HCT116 (cell line): ENCODE measurements at regions not wholly inside any gene's neighbourhood (a gene's known extent, or its start where the extent isn't known, plus 50 kb on each side); places are given as distances from the start of the nearest gene placed in this dataset.
"Not testable (repeated sequence)": the region's sequence is repeated elsewhere in the genome, so short reads cannot be mapped to it uniquely, and the experiment has no call there.

ENCODE experiments used
- ATAC-seq: fragments of 200-7000 bp; cut with Tn5 transposase; 2 replicates; pipeline ENCODE4 v1.9.1; 2020; ENCODE audit warnings: mild to moderate bottlenecking, moderate library complexity
- BruUV-seq: library from RNA; stranded (reverse); fragments of 400-500 nt; replicated peaks from 2 replicates; lab custom pipeline; 2021; lab: Mats Ljungman, UMichigan
- CTCF ChIA-PET: fragments of 300-600 bp; sonication (Branson Sonifier 250); formaldehyde crosslinking; loops from one replicate; lab custom pipeline; 2021; ENCODE audit warnings: antibody characterized with exemption; lab: Charles Lee
- POLR2A ChIA-PET: fragments of 300-600, 350-600 bp; sonication (Branson Sonifier 250); formaldehyde crosslinking; loops from one replicate; lab custom pipeline; 2021; ENCODE audit warnings: antibody characterized with exemption; lab: Charles Lee
- RAD21 ChIA-PET, 2 experiments: fragments of 300-600 bp; sonication (Branson Sonifier 250); formaldehyde crosslinking; loops; one replicate each; lab custom pipeline; 2023; ENCODE audit warnings: low total read pairs in 2 of 2; ENCODE audit not compliant: uncharacterized antibody in 2 of 2, unreplicated experiment in 2 of 2, low non-redundant PET in 1 of 2; lab: Charles Lee
- DNase-seq: peaks from one replicate; pipeline ENCODE4 v3.0.0-alpha.2; 2010; ENCODE audit warnings: low read depth, low spot score
- H2AFZ ChIP-seq: fragments of 200-600 bp; shearing (Covaris generic), sonication (generic); 2 replicates; pipeline ENCODE4 v1.6.1; 2017; ENCODE audit warnings: low read depth, mixed run types, mixed read lengths, antibody characterized with exemption, low read length; ENCODE audit not compliant: poor library complexity, severe bottlenecking
- H3K27ac ChIP-seq: 2 replicates; pipeline ENCODE4 v1.5.1; 2012; ENCODE audit warnings: low read depth, low read length
- H3K27me3 ChIP-seq: fragments of 200-600 bp; sonication (generic); 2 replicates; pipeline ENCODE4 v1.6.1; 2016; ENCODE audit warnings: mixed run types, low read length, mixed read lengths; ENCODE audit not compliant: insufficient read depth
- H3K36me3 ChIP-seq, 2 experiments: fragments of 200-500 bp in 1 of 2; fragments of 200-600 bp in 1 of 2; sonication (Bioruptor generic) in 1 of 2; sonication (generic) in 1 of 2; 2 replicates each; pipeline versions ENCODE4 v1.5.1 to v1.6.1; 2014 to 2016; ENCODE audit warnings: low read length in 2 of 2, inconsistent platforms in 1 of 2, mixed read lengths in 1 of 2, mixed run types in 1 of 2; ENCODE audit not compliant: insufficient read depth in 2 of 2, control insufficient read depth in 1 of 2
- H3K4me1 ChIP-seq, 2 experiments: fragments of 200-600 bp in 1 of 2; sonication (generic) in 1 of 2; 2 replicates each; pipeline versions ENCODE4 v1.5.1 to v1.6.1; 2012 to 2017; ENCODE audit warnings: low read length in 2 of 2, inconsistent platforms in 1 of 2, mild to moderate bottlenecking in 1 of 2, mixed read lengths in 1 of 2, mixed run types in 1 of 2, moderate library complexity in 1 of 2; ENCODE audit not compliant: insufficient read depth in 2 of 2, control insufficient read depth in 1 of 2
- H3K4me2 ChIP-seq: fragments of 200-600 bp; sonication (generic); 2 replicates; pipeline ENCODE4 v1.6.1; 2017; ENCODE audit warnings: mixed run types, low read length, mixed read lengths
- H3K4me3 ChIP-seq, 2 experiments: fragments of 200-600 bp in 1 of 2; sonication (generic) in 1 of 2; replicated peaks in 1 of 2; 2 replicates each; pipeline ENCODE4 v1.5.1; 2011 to 2016; ENCODE audit warnings: low read length in 2 of 2, control low read depth in 1 of 2, low read depth in 1 of 2, mild to moderate bottlenecking in 1 of 2, mixed read lengths in 1 of 2, mixed run types in 1 of 2
- H3K79me2 ChIP-seq: fragments of 200-600 bp; sonication (generic); 2 replicates; pipeline ENCODE4 v1.6.1; 2017; ENCODE audit warnings: mild to moderate bottlenecking, mixed run types, low read length, moderate library complexity, mixed read lengths; ENCODE audit not compliant: insufficient read depth
- H3K9ac ChIP-seq: fragments of 200-600 bp; sonication (generic); 2 replicates; pipeline ENCODE4 v1.6.1; 2016; ENCODE audit warnings: low read length, mixed read lengths
- H3K9me2 ChIP-seq: fragments of 200-600 bp; sonication (generic), shearing (Covaris generic); 2 replicates; pipeline ENCODE4 v1.6.1; 2017; ENCODE audit warnings: mixed run types, mild to moderate bottlenecking, moderate library complexity; ENCODE audit not compliant: insufficient read depth
- H3K9me3 ChIP-seq, 2 experiments: fragments of 200-500 bp in 1 of 2; fragments of 200-600 bp in 1 of 2; sonication (Bioruptor generic) in 1 of 2; sonication (generic) in 1 of 2; 2 replicates each; pipeline ENCODE4 v1.6.1; 2014 to 2017; ENCODE audit warnings: low read length in 2 of 2, mixed read lengths in 2 of 2, inconsistent platforms in 1 of 2, low read depth in 1 of 2, mild to moderate bottlenecking in 1 of 2, mixed run types in 1 of 2, moderate library complexity in 1 of 2; ENCODE audit not compliant: control insufficient read depth in 1 of 2, insufficient read depth in 1 of 2
- H4K20me1 ChIP-seq: fragments of 200-600 bp; sonication (generic), shearing (Covaris generic); 2 replicates; pipeline ENCODE4 v1.6.1; 2017; ENCODE audit warnings: mixed run types, mild to moderate bottlenecking, moderate library complexity; ENCODE audit not compliant: insufficient read depth
- CEBPB ChIP-seq: IDR thresholded peaks from 2 replicates; pipeline ENCODE4 v1.6.1; 2012; ENCODE audit warnings: low read depth
- CTCF ChIP-seq, 3 experiments: fragments of 200-600 bp in 1 of 3; sonication (generic) in 1 of 3; IDR thresholded peaks in 2 of 3; conservative IDR thresholded peaks in 1 of 3; 2 replicates each; pipeline ENCODE4 v1.5.1; 2012 to 2017; ENCODE audit warnings: low read depth in 2 of 3, low read length in 2 of 3, antibody characterized with exemption in 1 of 3, borderline replicate concordance in 1 of 3, control low read depth in 1 of 3, mild to moderate bottlenecking in 1 of 3, mixed read lengths in 1 of 3, mixed run types in 1 of 3, moderate library complexity in 1 of 3; ENCODE audit not compliant: insufficient read depth in 1 of 3
- RAD21 ChIP-seq: IDR thresholded peaks from 2 replicates; pipeline ENCODE4 v1.6.1; 2012; ENCODE audit warnings: low read depth, mild to moderate bottlenecking
- SP1 ChIP-seq: IDR thresholded peaks from 2 replicates; pipeline ENCODE4 v1.6.1; 2012; ENCODE audit warnings: low read depth
- intact Hi-C: fragments of 100-400 bp; cut with micrococcal nuclease; formaldehyde crosslinking; loops from 2 replicates; pipeline ENCODE4 v1.10.0; 2022

- Histone ChIP-seq H3K27ac (no peak overlapping the region), H4K20me1 (no peaks in the 10 kb centered on the region), H3K9ac (no peak overlapping the region), H3K79me2 (no peaks in the 10 kb centered on the region), H2AFZ (no peak overlapping the region), H3K4me2 (no peak overlapping the region), H3K4me3 (no peak overlapping the region), H3K36me3 (no peaks in the 10 kb centered on the region), H3K9me2 (no peaks in the 10 kb centered on the region), H3K27me3 (peaks cover 22% of the 10 kb centered on the region), H3K9me3 (no peaks in the 10 kb centered on the region), H3K4me1 (no peaks in the 10 kb centered on the region)
- ChIA-PET RAD21 (no interaction called here), CTCF (no interaction called here), POLR2A (no interaction called here)
- intact Hi-C loops = no loop called here
- no peak for TF ChIP-seq SP1
- no peak for DNase-seq
- ATAC-seq = no peak
- BruUV-seq = no TSS peak
Observed at GRCh38 chr3:137867611-137868010, 103.5 kb downstream of the SOX14 start.

- ChIA-PET CTCF (no interaction called here), POLR2A (no interaction called here), RAD21 (no interaction called here)
- Histone ChIP-seq H3K36me3 (no peaks in the 10 kb centered on the region), H4K20me1 (no peaks in the 10 kb centered on the region), H3K9ac (no peak overlapping the region), H3K9me3 (no peaks in the 10 kb centered on the region), H3K4me3 (no peak overlapping the region), H2AFZ (no peak overlapping the region), H3K9me2 (no peaks in the 10 kb centered on the region), H3K4me1 (no peaks in the 10 kb centered on the region), H3K27ac (no peak overlapping the region), H3K27me3 (peaks cover 19% of the 10 kb centered on the region), H3K4me2 (no peak overlapping the region), H3K79me2 (no peaks in the 10 kb centered on the region)
- TF ChIP-seq CTCF (IDR thresholded peaks at IDR 0.05 in 2 of 3, conservative IDR thresholded peaks at IDR 0.05 in 1 of 3; ENCODE audit: borderline replicate concordance in 1 of 3, insufficient read depth in 1 of 3, low read depth in 2 of 3, low read length in 2 of 3) (0 out of 6 replicates have a peak, but pooled peaks of 2 of the 3 experiments have one; percentile 15 to 16), CEBPB (no peak), RAD21 (no peak)
- BruUV-seq = no TSS peak
- ATAC-seq (no peak; the same call in 1 of the 2 replicates), DNase-seq (no peak)
- intact Hi-C loops = no loop called here
Observed at GRCh38 chr3:137869022-137869421, 104.9 kb downstream of the SOX14 start.

GRCh38 chr3:137872589-137872988, 108.5 kb downstream of the SOX14 start:
- H3K27ac ChIP-seq, H3K9ac ChIP-seq, intact Hi-C loops, ATAC-seq, BruUV-seq, H4K20me1 ChIP-seq, H3K4me2 ChIP-seq, H3K27me3 ChIP-seq, CTCF ChIA-PET, H3K4me1 ChIP-seq, H2AFZ ChIP-seq, DNase-seq, RAD21 ChIA-PET, H3K79me2 ChIP-seq, H3K9me2 ChIP-seq, H3K36me3 ChIP-seq, POLR2A ChIA-PET, H3K4me3 ChIP-seq, H3K9me3 ChIP-seq: not testable (repeated sequence)

GRCh38 chr3:137896842-137897241, 113.1 kb upstream of the CLDN18 start:
- peaks cover 19% of the 10 kb centered on the region for H3K27me3 ChIP-seq

More at GRCh38 chr3:137896842-137897241, 113.1 kb upstream of the CLDN18 start:
- RAD21 ChIA-PET, BruUV-seq, H3K79me2 ChIP-seq, CTCF ChIA-PET, H4K20me1 ChIP-seq, H3K4me1 ChIP-seq, ATAC-seq, POLR2A ChIA-PET, H3K4me3 ChIP-seq, H3K4me2 ChIP-seq, H3K27ac ChIP-seq, DNase-seq, H3K9me3 ChIP-seq, H3K9ac ChIP-seq, H3K36me3 ChIP-seq, H2AFZ ChIP-seq, intact Hi-C loops, H3K9me2 ChIP-seq: not testable (repeated sequence)
